ENCODE measurements at regions not wholly inside any gene's neighbourhood (a gene's known extent, or its start where the extent isn't known, plus 50 kb on each side); places are given as distances from the start of the nearest gene placed in this dataset.
A peak's percentile ranks its signal among the peaks of the same experiment; 100 is the strongest.
"Not testable (repeated sequence)": the region's sequence is repeated elsewhere in the genome, so short reads cannot be mapped to it uniquely, and the experiment has no call there.

DNA sequence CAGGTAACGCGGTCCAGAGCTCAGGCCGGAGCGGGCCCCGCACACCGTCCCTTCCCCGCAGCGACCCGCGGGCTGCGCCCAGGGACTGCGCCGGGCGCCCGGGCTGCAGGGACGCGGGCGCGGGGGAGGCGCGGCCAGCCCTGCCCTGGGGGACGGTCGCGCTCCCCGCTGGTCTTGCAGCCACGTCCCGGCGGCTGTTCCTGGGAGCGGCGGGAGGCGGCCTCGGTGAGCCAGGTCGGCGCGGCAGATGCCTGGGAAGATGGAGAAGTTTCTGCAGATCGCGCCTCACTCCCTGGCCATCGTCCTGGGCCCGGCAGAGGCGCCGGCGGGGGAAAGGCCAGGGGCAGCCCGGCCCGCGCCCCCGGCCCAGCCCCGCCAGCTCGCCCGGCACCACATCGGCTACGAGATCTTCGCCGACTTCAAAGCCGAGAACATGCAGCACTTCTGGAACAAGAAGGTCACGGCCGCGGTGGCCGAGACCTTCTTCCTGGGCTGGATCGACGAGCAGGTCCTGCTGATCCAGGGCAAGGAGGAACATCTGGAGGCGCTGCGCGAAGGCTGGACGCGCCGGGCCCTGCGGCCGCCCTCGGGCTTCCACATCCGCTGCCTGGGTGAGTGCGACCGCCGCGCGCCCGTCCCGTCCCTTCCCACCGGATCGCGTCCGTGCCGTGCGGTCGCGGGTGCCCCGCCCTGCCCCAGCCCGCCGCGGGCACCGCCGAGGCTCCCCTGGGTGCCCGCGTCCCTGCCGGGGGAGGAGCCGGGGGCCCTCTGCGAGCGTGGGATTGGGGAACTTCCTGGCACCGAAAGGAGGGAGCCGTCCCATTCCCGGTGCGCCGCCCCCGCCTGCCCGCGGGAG is 107.4 kb upstream of the STOX2 start:
- H3K9me3 Mint-ChIP-seq = peaks cover 0 to 20% (median 15%) of the 10 kb centered on the region in 9 donors
- peak overlapping the region in 5 of 10 donors; percentile 28 to 46 (median 41) for H3K4me3 Mint-ChIP-seq
- ATAC-seq (no peak), DNase-seq (no peak)
- H3K36me3 Mint-ChIP-seq = peaks cover 0 to 23% (median 0%) of the 10 kb centered on the region in 3 donors
- H3K27ac Mint-ChIP-seq = no peak overlapping the region
- peaks cover 0 to 13% (median 7%) of the 10 kb centered on the region in 4 donors for H3K4me1 Mint-ChIP-seq
- H3K27me3 Mint-ChIP-seq = peaks cover 33 to 70% (median 54%) of the 10 kb centered on the region in 5 donors
- POLR2A ChIA-PET = no interaction called here

DNA sequence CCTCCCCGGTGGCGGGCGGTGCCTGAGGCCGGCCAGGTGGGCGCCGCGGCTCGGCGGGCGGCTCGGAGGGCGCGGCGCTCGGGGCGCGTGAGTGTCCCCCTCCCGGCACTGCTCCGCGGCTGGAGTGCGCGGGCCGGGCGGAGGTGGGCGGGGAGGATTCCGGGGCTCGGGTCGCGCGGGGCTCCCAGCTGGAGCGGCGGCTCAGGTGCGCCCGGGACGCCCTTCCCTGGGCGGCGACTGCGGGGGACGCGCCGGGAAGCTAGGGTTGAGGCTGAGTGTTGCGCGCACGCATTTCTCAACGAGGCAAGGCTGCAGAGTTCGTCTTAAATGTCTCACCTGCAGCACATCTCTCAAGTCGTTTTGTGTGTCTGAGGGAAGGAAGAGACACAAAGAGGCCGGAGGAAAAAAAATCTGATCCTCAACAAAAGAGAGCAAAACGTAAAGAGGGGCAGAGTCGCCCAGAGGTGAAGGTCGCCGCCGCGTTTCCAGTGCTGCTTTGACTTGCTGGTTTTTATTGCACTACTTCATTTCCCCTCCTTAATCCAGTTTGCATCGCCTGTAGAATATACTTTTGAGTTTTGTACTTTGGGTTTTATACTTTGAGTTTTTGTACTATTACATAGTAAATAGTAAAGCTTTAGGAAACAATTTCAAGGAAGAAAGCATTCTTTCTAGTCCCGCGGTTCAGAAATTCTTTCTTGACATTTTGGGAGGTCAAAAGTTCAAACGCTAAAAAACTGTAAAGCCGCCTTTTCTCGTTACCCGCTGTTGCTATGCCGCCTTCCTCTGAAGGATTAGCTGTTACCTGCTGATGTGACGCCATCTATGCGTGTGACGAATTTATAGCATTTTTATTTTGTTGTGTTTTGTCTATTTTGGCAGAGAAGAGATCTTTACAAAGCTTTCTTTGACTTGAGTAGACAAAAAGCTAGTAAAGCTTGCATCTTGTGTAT is 106.5 kb upstream of the STOX2 start:
- peaks cover 27 to 69% (median 55%) of the 10 kb centered on the region in 5 donors for H3K27me3 Mint-ChIP-seq
- DNase-seq = peak in 1 of 10 donors; percentile 1
- peaks cover 0 to 13% (median 7%) of the 10 kb centered on the region in 4 donors for H3K4me1 Mint-ChIP-seq
- H3K4me3 Mint-ChIP-seq = peak overlapping the region; percentile 55 to 80 (median 74)
- peaks cover 0 to 14% (median 0%) of the 10 kb centered on the region in 3 donors for H3K36me3 Mint-ChIP-seq
- peak in 1 of 2 donors; percentile 32 for ATAC-seq
- peaks cover 0 to 10% (median 7%) of the 10 kb centered on the region in 9 donors for H3K9me3 Mint-ChIP-seq
- no peak overlapping the region for H3K27ac Mint-ChIP-seq
- POLR2A ChIA-PET = no interaction called here

DNA sequence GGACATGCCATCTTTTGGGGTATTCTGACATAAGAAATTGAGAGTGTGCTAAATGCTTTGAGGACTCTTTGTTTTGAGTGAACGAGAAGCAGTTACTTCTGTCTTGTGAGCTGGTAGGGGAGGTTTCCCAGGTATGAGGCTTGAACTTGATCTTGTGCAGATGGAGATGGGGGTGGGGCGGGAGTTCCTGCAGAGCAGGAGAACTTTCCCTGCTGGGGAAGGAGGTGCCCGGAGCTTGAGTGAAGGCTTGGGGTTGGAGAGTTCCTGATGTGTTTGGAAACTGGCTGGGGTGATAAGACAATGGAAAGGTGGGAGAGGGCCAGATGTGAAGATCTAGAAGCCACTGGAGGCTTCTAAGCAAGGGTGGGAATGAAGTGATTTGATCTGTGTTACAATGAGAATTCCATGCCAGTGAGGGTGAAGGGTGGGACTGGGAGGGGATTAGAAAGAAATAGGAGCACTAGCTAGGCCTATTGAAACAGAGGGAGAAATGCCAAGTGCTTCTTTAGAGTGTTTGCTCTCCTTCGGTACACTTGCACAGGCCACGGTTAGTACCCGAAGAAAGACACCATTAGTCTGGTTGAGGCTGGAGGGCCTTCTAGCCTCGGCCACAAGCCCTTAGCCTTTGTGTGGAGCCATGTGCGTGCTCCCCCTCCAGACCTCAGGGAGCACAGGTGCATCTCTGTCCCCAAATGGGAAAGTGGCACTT is 103.5 kb upstream of the STOX2 start:
- Mint-ChIP-seq H3K4me1 (peaks cover 0 to 12% (median 6%) of the 10 kb centered on the region in 4 donors), H3K36me3 (peaks cover 0 to 3% (median 0%) of the 10 kb centered on the region in 3 donors), H3K27ac (no peak overlapping the region), H3K9me3 (peaks cover 0 to 4% (median 0%) of the 10 kb centered on the region in 9 donors), H3K27me3 (peaks cover 16 to 50% (median 35%) of the 10 kb centered on the region in 5 donors), H3K4me3 (no peak overlapping the region)
- DNase-seq (no peak), ATAC-seq (no peak)
- POLR2A ChIA-PET = no interaction called here

DNA sequence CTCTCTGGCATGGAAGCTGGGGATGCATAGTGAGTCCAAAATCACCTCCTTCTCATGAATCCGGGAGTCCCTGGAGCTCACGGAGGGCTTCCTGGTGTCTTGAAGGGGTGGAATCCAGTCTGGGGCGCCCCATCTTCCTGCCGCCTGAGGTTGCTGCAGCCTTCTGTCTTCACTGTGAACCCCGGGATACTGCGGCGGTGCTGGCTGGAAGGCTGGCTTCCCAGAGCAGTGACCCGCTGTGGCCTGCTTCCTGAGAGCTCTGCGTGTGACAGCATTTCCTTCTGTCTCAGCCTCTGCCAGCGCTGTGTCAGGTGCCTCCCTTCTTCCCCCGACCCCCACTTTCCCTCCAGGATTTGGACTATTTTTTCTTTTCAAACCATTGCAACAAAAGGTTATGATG is 98.8 kb upstream of the STOX2 start:
- peaks cover 0 to 10% (median 0%) of the 10 kb centered on the region in 9 donors for H3K9me3 Mint-ChIP-seq
- no peak overlapping the region for H3K4me3 Mint-ChIP-seq
- peaks cover 0 to under 1% (median 0%) of the 10 kb centered on the region in 4 donors for H3K4me1 Mint-ChIP-seq
- no peak overlapping the region for H3K27ac Mint-ChIP-seq
- H3K27me3 Mint-ChIP-seq = peaks cover 6 to 23% (median 17%) of the 10 kb centered on the region in 5 donors
- POLR2A ChIA-PET = no interaction called here
- no peak for ATAC-seq
- DNase-seq = no peak
- peaks cover 0 to 5% (median 1%) of the 10 kb centered on the region in 3 donors for H3K36me3 Mint-ChIP-seq

DNA sequence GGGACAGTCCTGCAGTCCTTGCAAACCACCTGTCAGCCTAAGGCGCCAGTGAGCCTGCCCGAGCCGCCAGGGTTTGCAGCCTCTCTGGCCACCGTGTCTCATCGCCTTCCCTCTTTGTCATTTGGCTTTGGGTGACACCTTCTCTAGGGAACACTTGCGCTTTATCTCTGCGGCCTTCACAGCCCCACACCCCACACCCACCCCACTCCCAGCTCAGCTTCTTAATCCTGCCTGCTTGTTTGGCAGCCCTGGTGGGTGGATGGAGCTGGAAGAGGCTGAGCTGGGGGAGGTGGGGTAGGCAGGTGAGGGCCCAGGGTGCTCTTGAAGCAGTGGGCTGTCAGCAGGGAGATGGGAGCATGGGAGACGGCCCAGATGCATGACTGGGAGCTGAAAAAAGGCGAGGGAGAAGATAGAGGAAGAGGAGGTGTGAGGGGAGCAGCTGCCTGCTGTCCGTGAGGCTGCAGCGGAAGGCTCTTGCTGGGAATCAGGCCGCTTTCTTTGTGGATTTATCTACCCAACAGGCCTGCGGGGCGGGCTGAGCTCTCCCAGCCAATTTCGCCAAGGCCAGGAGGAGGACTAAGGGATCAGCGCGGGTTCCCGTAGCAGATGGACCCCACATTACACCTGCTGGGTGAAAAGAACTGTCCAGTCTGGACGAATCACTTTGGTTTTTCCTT is 97.5 kb upstream of the STOX2 start:
- POLR2A ChIA-PET = no interaction called here
- peaks cover 0 to 10% (median 0%) of the 10 kb centered on the region in 9 donors for H3K9me3 Mint-ChIP-seq

DNA sequence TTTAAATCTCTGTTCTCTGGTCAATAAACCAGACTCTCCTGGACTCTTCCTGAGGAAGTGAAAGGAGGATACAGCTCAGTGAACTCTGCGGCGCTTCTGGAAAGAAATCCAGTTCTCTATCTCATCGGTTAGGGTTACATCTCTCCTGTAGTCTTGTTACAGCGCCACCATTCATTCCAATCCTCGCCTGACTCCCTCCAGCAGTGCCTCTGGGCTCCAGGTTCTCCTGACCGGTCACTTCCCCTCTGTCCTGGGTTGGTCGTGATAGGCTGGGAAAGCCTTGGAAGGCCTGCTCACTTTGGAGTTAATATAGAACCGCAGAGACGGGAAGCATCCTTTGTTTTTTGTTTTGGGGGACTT is 97.0 kb upstream of the STOX2 start:
- Mint-ChIP-seq H3K36me3 (peaks cover 0 to 5% (median 1%) of the 10 kb centered on the region in 3 donors), H3K4me1 (no peaks in the 10 kb centered on the region), H3K27ac (no peak overlapping the region), H3K9me3 (peaks cover 0 to 10% (median 0%) of the 10 kb centered on the region in 9 donors), H3K4me3 (no peak overlapping the region), H3K27me3 (peaks cover 2 to 12% (median 6%) of the 10 kb centered on the region in 5 donors)
- POLR2A ChIA-PET = no interaction called here
- no peak for DNase-seq
- no peak for ATAC-seq

More for the DNA sequence above, 97.5 kb upstream of the STOX2 start:
- no peak for ATAC-seq
- H3K4me1 Mint-ChIP-seq = no peaks in the 10 kb centered on the region
- no peak for DNase-seq
- peaks cover 0 to 5% (median 1%) of the 10 kb centered on the region in 3 donors for H3K36me3 Mint-ChIP-seq
- H3K4me3 Mint-ChIP-seq = no peak overlapping the region
- no peak overlapping the region for H3K27ac Mint-ChIP-seq
- peaks cover 3 to 15% (median 10%) of the 10 kb centered on the region in 5 donors for H3K27me3 Mint-ChIP-seq

DNA sequence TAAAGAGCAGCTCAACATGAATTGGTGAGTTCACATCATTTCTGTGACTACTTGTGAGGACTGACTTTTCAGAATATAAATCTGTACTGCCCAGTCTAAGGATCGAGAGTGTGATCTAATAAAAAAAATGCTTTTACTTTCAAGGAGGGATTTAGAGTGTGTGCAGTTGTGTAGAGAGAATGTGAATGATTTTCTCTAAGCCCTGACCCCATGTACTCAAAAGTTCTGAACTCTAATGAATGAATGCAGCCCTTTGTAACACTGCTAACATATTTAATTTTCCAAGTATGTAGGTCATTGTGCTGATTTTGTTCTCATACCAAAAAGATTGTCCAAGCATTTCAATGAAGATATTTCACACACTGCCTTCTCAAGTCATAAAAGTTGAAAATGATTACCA is 92.5 kb upstream of the STOX2 start:
- H3K27ac Mint-ChIP-seq = no peak overlapping the region
- H3K4me3 Mint-ChIP-seq = no peak overlapping the region
- POLR2A ChIA-PET = no interaction called here
- no peaks in the 10 kb centered on the region for H3K4me1 Mint-ChIP-seq
- ATAC-seq (no peak), DNase-seq (no peak)
- peaks cover 5 to 12% (median 7%) of the 10 kb centered on the region in 5 donors for H3K27me3 Mint-ChIP-seq
- H3K9me3 Mint-ChIP-seq = peaks cover 0 to 15% (median 3%) of the 10 kb centered on the region in 9 donors
- peaks cover 0 to 5% (median 1%) of the 10 kb centered on the region in 3 donors for H3K36me3 Mint-ChIP-seq

DNA sequence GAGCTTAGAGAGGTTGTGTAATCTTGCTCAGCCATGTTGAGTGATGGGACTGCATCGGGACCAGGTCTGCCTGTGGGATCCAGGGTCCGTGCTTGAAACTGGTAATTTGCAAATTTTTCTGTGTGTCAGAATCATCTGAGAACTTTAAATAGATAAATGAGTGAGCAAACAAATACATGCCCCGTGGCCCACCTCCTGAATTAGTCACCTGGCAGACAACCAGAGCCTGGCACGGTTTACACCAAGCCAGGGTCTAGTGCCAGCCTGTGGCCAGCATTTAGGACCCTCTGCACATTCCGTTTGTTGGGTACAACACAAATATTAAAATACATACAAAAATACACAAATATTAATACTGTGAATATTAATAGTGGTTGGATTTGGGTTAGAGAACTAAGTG is 90.6 kb upstream of the STOX2 start:
- peaks cover 0 to 14% (median 7%) of the 10 kb centered on the region in 5 donors for H3K27me3 Mint-ChIP-seq
- no peak overlapping the region for H3K4me3 Mint-ChIP-seq
- DNase-seq (no peak), ATAC-seq (no peak)
- H3K36me3 Mint-ChIP-seq = peaks cover 0 to 5% (median 1%) of the 10 kb centered on the region in 3 donors
- H3K9me3 Mint-ChIP-seq = peaks cover 0 to 18% (median 3%) of the 10 kb centered on the region in 9 donors
- no peaks in the 10 kb centered on the region for H3K4me1 Mint-ChIP-seq
- POLR2A ChIA-PET = no interaction called here
- H3K27ac Mint-ChIP-seq = no peak overlapping the region

DNA sequence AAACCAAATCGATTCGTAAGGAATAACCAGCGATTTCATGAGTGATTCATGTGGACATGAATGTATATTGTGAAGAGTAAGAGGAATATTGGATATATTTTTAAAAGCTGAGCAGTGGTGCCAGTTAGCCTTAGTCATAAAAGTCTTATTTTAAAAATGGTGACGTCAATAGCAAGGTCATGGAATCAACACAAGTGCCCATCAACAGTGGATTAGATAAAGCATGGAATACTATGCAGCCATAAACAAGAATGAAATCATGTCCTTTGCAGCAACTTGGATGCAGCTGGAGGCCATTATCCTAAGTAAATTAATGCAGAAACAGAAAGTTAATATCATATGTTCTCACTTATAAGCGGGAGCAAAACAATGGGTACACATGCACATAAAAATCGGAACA is 89.0 kb upstream of the STOX2 start:
- H3K4me3 Mint-ChIP-seq = no peak overlapping the region
- peaks cover 0 to 14% (median 4%) of the 10 kb centered on the region in 5 donors for H3K27me3 Mint-ChIP-seq
- H3K27ac Mint-ChIP-seq = no peak overlapping the region
- DNase-seq = no peak
- H3K9me3 Mint-ChIP-seq = peaks cover 0 to 8% (median 2%) of the 10 kb centered on the region in 9 donors
- POLR2A ChIA-PET = no interaction called here
- H3K4me1 Mint-ChIP-seq = no peaks in the 10 kb centered on the region
- ATAC-seq = no peak
- H3K36me3 Mint-ChIP-seq = no peaks in the 10 kb centered on the region

DNA sequence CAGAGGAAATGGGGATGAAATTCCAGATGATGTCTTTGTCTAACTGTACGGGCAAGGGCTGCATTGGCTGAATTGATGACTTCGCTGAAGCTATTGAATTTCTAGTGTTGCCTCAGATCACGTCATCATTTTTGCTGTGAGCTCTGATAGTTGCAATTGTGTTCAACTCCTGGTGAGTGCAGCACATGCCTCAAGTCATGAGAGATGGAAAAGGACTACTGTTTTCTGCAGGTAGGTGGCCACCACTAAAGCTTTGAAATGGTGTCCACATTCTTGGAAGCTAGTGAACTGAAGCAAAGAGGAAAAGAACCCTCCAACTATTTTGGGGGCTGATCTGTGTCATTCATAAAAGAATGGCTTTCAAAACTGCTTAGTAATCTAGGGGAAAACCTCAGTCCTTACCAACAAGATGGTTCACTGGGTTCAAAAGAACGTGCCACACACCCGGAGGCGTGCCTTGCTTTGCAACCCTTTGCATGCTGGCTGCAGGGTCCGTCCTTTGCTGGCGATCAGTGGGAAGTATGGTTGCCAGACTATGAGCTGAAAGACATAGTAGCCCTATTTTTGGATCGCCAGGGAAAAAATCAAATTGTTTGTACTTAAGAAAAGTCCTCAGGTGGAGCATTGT is 88.1 kb upstream of the STOX2 start:
- Mint-ChIP-seq H3K27me3 (peaks cover 0 to 14% (median 4%) of the 10 kb centered on the region in 5 donors), H3K27ac (no peak overlapping the region), H3K4me1 (no peaks in the 10 kb centered on the region), H3K4me3 (no peak overlapping the region), H3K9me3 (peaks cover 0 to 8% (median 2%) of the 10 kb centered on the region in 9 donors), H3K36me3 (no peaks in the 10 kb centered on the region)
- POLR2A ChIA-PET = no interaction called here
- ATAC-seq (no peak), DNase-seq (no peak)

DNA sequence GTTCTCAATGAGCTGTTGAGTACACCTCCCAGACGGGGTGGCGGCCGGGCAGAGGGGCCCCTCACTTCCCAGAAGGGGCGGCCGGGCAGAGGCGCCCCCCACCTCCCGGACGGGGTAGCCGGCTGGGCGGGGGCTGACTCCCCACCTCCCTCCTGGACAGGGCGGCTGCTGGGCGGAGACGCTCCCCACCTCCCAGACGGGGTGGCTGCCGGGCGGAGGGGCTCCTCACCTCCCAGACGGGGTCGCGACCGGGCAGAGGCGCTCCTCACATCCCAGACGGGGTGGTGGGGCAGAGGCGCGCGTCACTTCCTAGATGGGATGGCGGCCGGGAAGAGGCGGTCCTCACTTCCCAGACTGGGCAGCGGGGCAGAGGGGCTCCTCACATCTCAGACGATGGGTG is 86.5 kb upstream of the STOX2 start:
- ATAC-seq, POLR2A ChIA-PET, H3K4me3 Mint-ChIP-seq, DNase-seq, H3K27ac Mint-ChIP-seq, H3K4me1 Mint-ChIP-seq, H3K36me3 Mint-ChIP-seq, H3K9me3 Mint-ChIP-seq: not testable (repeated sequence)
- peaks cover 0 to 11% (median 1%) of the 10 kb centered on the region in 5 donors for H3K27me3 Mint-ChIP-seq
